Activated naive CD8-positive, alpha-beta T cell treated with anti-CD3 and anti-CD28 coated beads, Interleukin-2, amount 10 ng/mL, durations not matched to agents 7 days and 5 days (primary cell): ENCODE measurements at regions not wholly inside any gene's neighbourhood (a gene's known extent, or its start where the extent isn't known, plus 50 kb on each side); places are given as distances from the start of the nearest gene placed in this dataset.

Source experiments
- ATAC-seq: fragments of 150-1000 bp; cut with Tn5 transposase; one replicate; pipeline ENCODE4 v1.10.0; 2021; ENCODE audit warnings: low read depth, moderate library complexity
- POLR2A ChIA-PET: fragments of 350-600 bp; sonication (Branson Sonifier 250); formaldehyde crosslinking; loops from one replicate; lab custom pipeline; 2021; ENCODE audit warnings: antibody characterized with exemption; lab: Charles Lee
- DNase-seq: peaks from one replicate; pipeline ENCODE4 v3.0.0; 2021
- H3K27ac Mint-ChIP-seq: one replicate; pipeline ENCODE4 v1.8.0; 2022; ENCODE audit warnings: mild to moderate bottlenecking, mixed read lengths
- H3K27me3 Mint-ChIP-seq: one replicate; pipeline ENCODE4 v1.8.0; 2022; ENCODE audit warnings: mild to moderate bottlenecking, moderate library complexity, mixed read lengths
- H3K36me3 Mint-ChIP-seq: one replicate; pipeline ENCODE4 v1.8.0; 2021; ENCODE audit warnings: mild to moderate bottlenecking, mixed read lengths
- H3K4me1 Mint-ChIP-seq: one replicate; pipeline ENCODE4 v1.8.0; 2021; ENCODE audit warnings: mixed read lengths
- H3K4me3 Mint-ChIP-seq: one replicate; pipeline ENCODE4 v1.8.0; 2022; ENCODE audit warnings: mild to moderate bottlenecking, moderate library complexity, mixed read lengths
- H3K9me3 Mint-ChIP-seq: one replicate; pipeline ENCODE4 v1.8.0; 2021; ENCODE audit warnings: mixed read lengths

DNA sequence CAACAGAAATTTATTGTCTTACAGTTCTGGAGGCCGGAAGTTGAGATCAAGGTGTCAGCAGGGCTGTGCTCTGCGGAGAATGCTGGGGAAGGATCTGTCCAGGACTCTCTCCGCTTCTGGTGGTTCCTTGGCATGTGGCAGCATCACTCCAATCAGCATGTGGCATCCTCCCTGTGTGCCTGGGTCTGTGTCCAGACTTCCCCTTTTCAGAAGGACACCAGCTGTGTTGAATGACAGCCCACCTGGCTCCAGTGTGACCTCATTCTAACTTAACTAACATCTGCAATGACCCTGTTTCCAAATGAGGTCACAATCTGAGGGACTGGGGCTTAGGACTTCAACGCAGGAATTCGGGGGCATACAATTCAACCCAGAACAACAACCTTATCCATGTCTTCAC, 141.9 kb downstream of the BMS1 start:
- Mint-ChIP-seq H3K4me1 (no peaks in the 10 kb centered on the region), H3K36me3 (no peaks in the 10 kb centered on the region), H3K9me3 (peaks cover 4% of the 10 kb centered on the region), H3K27ac (no peak overlapping the region), H3K27me3 (peaks cover 7% of the 10 kb centered on the region), H3K4me3 (no peak overlapping the region)
- DNase-seq = no peak
- no peak for ATAC-seq
- POLR2A ChIA-PET = no interaction called here

DNA sequence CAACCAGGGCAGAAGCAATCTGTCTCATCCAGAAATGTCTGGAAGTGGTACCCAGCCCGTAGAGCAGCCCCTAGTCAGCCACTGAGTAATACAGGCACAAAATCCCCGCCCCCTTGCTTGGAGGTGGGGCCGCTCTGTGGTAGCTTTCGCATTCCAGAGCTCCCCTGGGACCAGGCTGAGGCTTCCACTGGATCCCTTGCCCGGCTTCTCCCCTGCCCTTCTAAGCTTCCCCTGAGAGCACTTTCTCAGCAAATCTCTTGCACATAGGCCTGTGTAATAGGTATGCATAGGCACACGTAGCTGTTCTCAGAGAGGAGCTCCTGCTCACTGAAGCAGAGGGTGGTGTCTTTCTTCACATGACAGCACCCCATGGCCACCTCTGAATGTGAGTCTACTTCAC, 144.2 kb downstream of the BMS1 start:
- ATAC-seq (no peak), DNase-seq (no peak)
- Mint-ChIP-seq H3K9me3 (peaks cover 2% of the 10 kb centered on the region), H3K4me3 (no peak overlapping the region), H3K4me1 (no peaks in the 10 kb centered on the region), H3K36me3 (no peaks in the 10 kb centered on the region), H3K27me3 (peaks cover 8% of the 10 kb centered on the region), H3K27ac (no peak overlapping the region)
- POLR2A ChIA-PET = no interaction called here

DNA sequence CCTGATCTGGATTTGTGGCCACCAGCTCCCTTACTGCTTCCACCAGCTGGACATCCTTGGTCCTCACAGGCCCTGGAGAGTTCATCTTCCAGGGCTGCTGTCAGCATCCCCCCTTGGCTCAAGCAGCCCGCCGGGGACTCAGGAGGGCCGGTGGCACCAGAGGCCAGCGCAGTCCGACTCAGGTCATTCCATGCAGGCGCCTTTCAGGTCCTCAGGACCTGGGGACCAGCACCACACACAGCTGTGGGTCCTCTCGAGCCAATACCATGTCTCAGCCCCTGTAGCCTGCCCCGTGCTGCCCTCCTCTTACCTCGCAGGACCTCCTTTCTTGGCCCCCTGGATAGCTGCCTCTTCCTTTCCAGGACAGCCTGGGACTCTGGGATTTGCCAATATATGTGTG, 145.5 kb downstream of the BMS1 start:
- H3K36me3 Mint-ChIP-seq = no peaks in the 10 kb centered on the region
- H3K4me1 Mint-ChIP-seq = peaks cover 2% of the 10 kb centered on the region
- H3K27ac Mint-ChIP-seq = no peak overlapping the region
- no peak overlapping the region for H3K4me3 Mint-ChIP-seq
- POLR2A ChIA-PET = no interaction called here
- peaks cover 11% of the 10 kb centered on the region for H3K27me3 Mint-ChIP-seq
- no peak for ATAC-seq
- H3K9me3 Mint-ChIP-seq = peaks cover under 1% of the 10 kb centered on the region
- no peak for DNase-seq

DNA sequence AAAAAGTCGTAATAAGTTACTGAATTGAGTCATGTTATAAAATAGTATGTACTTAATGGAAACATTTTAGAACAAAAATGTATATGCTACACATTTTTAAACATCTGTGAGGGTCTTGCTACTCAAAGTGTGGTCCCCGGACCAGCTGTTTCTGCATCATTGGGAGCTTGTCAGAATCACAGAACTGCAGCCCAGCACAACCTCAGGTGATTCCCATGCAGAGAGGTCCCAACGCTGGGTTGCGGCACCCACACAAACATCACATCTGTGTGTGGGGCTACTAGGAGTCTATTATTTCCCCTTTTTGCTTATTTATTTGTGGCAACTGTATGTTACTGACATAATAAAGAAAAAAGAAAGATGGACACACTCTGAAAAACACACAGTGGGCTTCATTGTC, 146.6 kb downstream of the BMS1 start:
- Mint-ChIP-seq H3K4me1 (peaks cover 8% of the 10 kb centered on the region), H3K4me3 (no peak overlapping the region), H3K36me3 (no peaks in the 10 kb centered on the region), H3K27ac (no peak overlapping the region), H3K9me3 (no peaks in the 10 kb centered on the region), H3K27me3 (peaks cover 18% of the 10 kb centered on the region)
- POLR2A ChIA-PET = no interaction called here
- DNase-seq (no peak), ATAC-seq (no peak)

DNA sequence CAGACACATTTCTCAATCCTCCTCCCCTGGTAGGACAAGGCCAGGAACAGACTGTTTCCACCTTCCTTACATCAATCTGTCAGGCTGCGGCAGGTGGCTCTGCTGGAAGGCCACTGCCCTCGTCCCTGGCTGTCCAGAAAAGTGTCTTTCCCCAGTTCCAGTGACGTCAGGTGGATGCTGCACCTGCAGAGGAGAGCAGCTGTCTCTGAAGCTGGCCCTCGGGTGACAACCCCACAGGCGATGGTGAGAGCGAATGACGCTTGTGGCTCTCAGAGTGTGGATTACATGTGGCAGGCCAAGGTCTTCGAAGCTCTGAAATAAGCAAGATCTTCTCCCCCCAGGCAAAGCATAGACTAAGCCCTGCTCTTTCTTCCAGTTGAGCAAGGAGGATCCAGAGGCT, 146.9 kb upstream of the RET start:
- no peak overlapping the region for H3K27ac Mint-ChIP-seq
- H3K36me3 Mint-ChIP-seq = no peaks in the 10 kb centered on the region
- peaks cover 10% of the 10 kb centered on the region for H3K4me1 Mint-ChIP-seq
- H3K27me3 Mint-ChIP-seq = peaks cover 20% of the 10 kb centered on the region
- no peaks in the 10 kb centered on the region for H3K9me3 Mint-ChIP-seq
- DNase-seq = no peak
- H3K4me3 Mint-ChIP-seq = no peak overlapping the region
- POLR2A ChIA-PET = no interaction called here
- ATAC-seq = no peak

DNA sequence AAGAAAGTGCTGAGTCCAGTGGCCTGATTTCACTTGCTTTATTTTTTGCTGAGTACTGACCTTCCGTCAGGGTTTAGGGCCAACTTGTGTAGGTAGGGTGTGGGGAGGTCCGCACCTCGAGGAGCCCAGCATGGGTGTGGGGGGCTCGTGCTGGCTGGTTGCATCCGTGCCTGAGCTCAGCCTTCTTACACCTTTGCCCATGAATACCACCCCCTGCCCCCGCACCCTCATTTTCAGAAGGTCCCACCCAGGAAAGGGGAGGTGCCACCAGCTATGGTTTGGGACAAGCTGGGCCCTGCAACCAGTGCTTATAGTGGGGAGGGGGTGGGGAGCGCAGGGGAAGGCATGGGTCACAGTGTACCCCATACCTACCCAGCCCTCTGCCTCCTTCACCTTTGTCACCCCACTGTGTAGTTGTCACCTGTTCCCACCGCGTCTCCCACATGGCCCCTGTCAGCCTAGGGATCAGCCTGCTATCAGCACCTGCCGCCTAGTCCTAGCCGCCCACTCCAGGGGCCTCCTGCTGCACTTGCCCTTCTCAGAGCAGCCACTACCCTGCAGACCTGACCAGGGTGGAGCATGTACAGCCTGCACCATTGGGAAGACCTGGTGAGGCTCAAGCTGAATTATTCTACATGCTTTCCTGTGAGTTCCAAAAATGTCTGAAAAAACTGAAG, 146.2 kb upstream of the RET start:
- Mint-ChIP-seq H3K9me3 (no peaks in the 10 kb centered on the region), H3K27me3 (peaks cover 20% of the 10 kb centered on the region), H3K4me3 (no peak overlapping the region), H3K36me3 (no peaks in the 10 kb centered on the region), H3K27ac (no peak overlapping the region), H3K4me1 (peaks cover 10% of the 10 kb centered on the region)
- POLR2A ChIA-PET = no interaction called here
- no peak for DNase-seq
- no peak for ATAC-seq

DNA sequence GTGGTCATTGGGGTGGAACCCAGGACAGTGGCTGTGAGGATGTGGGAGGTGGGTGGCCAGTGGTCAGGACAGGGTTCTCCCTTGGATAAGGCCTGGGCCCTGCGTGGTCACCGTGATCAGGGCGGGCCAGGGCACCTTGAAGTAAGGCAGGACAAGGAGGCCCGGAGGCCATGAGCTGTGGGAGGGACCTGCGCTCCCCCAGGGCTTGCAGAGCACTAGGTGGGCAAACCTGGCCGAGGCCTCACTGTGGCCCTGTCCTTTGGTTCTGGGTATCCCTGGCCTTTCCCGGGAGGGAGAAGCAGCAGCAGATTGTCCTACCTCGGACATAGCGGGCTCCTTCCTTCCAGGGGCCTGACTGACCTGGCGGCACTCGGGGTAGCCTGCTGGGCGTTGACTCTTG, 144.8 kb upstream of the RET start:
- Mint-ChIP-seq H3K36me3 (no peaks in the 10 kb centered on the region), H3K27me3 (peaks cover 20% of the 10 kb centered on the region), H3K27ac (no peak overlapping the region), H3K4me3 (no peak overlapping the region), H3K9me3 (no peaks in the 10 kb centered on the region), H3K4me1 (peaks cover 10% of the 10 kb centered on the region)
- ATAC-seq (no peak), DNase-seq (no peak)
- POLR2A ChIA-PET = no interaction called here

DNA sequence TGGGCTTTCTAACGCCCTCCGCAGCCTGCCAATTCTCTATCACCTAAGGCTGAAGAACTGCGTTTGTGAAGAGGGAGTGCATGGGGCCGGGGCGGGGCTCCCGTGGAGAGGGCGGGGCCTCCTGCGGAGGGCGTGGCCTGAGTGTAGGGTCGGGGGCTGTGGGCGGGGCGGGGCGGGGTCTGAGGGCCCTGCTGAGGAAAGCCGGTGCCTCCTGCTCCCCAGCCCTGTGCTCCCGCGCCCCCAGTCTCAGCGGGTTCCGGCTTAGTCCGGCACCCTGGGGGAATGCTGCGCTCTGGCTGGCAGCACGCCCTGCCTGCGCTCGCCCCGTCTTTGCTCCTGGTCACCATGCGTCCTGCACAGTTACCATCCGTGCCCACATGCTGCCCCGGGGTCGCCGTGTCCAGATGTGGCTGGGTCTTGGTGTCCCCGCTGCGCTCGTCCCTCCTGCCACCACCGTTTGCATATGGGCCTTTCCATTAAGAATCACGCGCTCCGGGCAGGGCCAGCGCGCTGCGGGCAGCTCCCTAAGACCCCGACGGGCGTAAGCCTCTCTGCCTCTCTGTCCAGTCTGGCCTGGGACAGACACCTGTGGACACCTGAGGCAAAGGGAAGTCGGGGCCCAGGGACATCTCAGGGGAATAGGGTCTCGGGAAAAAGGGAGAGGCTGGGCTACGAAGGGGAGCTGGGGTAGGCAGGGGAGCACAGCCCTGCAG, 144.0 kb upstream of the RET start:
- Mint-ChIP-seq H3K9me3 (no peaks in the 10 kb centered on the region), H3K27ac (no peak overlapping the region), H3K4me3 (peak overlapping the region; percentile 76), H3K4me1 (peaks cover 10% of the 10 kb centered on the region), H3K27me3 (peaks cover 20% of the 10 kb centered on the region), H3K36me3 (no peaks in the 10 kb centered on the region)
- DNase-seq (peak; percentile 62), ATAC-seq (peak; percentile 35)
- POLR2A ChIA-PET = no interaction called here

DNA sequence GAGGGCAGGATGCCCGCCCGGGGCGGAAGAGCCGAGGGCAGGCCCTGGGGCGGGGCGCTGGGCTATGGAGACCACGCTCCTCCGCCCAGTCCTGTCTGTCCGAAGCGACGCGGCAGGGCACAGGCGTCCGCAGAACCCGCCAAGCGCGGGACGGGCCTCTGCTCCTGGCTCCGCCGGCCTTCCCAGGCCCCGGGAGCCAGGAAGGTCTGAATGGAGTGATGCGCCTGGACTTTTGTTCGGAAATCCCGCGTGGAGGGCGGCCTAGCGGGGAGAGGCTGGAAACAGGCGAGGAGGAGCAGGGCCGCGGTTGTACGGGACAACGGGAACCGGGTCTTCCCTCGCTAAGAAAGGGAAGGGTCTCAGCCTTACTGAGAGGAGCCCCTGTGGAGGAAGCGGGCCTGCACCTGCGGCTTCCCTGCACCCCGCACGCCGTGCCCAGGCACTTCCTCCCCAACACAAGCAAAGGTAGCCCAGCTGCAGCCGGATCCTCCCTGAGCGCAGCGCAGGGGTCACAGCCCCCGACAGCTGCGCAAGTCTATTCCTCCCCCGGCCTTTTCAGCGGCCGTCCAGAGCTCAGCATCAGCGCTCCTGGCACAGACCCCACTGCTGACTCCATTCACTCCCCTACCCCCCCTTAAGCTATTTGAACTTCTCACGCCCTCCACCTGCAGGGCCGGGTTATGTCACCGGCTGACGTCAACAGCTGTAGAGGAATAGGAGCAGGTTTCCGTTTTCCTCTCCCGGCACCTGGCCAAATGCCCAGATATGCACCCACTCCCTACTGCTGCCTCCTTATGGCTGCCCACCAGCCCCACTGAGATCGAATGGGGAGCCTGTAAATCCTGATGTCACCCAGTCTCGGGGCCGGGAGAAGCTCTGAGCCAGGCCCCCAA, 143.2 kb upstream of the RET start:
- Mint-ChIP-seq H3K36me3 (no peaks in the 10 kb centered on the region), H3K4me3 (peak overlapping the region; percentile 76), H3K9me3 (no peaks in the 10 kb centered on the region), H3K27me3 (peaks cover 20% of the 10 kb centered on the region), H3K4me1 (peaks cover 10% of the 10 kb centered on the region), H3K27ac (peak overlapping the region; percentile 64)
- peak; percentile 45 for DNase-seq
- POLR2A ChIA-PET = interaction anchor here (1.1 kb wide), 1 partner anchor 204 kb away, joined by 3 read pairs; the partner anchor contains the start of gene CSGALNACT2
- peak; percentile 62 for ATAC-seq

DNA sequence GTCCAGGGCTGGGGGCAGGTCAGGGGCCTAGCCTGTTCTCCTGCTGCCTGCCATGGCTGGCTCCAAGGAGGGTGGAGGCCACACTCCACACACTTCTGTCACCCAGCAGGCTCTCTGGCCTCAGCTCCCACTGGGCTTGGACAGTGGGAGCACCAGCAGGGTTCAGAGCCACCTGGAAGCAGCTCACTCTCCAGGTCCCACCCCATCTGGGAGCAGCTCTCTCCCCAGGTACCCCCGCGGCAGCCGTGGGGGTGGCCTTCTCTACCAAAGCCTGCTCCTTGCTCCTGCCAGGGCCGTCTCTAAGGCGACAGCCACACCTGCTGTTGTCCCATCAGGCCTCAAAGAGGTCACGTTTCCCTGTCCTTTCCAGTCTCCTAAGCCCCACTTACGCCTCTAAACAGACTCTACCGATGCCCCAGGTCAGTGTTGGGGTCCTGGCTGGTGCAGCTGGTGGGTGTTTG, 142.5 kb upstream of the RET start:
- Mint-ChIP-seq H3K4me1 (peaks cover 10% of the 10 kb centered on the region), H3K9me3 (no peaks in the 10 kb centered on the region), H3K27ac (no peak overlapping the region), H3K27me3 (peaks cover 20% of the 10 kb centered on the region), H3K4me3 (peak overlapping the region; percentile 76), H3K36me3 (no peaks in the 10 kb centered on the region)
- POLR2A ChIA-PET = interaction anchor here (1.1 kb wide), 1 partner anchor 204 kb away, joined by 3 read pairs; the partner anchor contains the start of gene CSGALNACT2
- ATAC-seq (no peak), DNase-seq (no peak)

DNA sequence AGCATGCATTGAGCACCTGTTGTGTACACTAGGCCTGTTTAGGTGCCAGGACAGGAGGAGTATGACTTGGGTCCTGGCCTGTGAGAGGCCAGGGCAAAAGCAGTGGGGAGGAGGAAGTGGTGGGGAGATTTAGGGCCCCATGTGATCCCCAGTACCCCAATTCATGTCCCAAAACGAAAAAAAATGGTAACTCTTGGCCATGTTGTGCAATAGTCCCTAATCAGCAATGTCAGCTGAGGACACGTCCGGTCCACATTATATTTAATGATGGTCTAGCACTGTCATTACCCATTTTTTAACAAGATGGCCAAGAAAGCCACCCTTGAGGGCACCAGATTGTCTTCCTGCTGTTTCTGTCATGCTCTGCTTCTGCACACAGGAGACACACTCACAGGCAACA, 142.0 kb upstream of the RET start:
- no peak overlapping the region for H3K4me3 Mint-ChIP-seq
- POLR2A ChIA-PET = no interaction called here
- no peaks in the 10 kb centered on the region for H3K36me3 Mint-ChIP-seq
- ATAC-seq = no peak
- peaks cover 10% of the 10 kb centered on the region for H3K4me1 Mint-ChIP-seq
- H3K27me3 Mint-ChIP-seq = peaks cover 20% of the 10 kb centered on the region
- no peaks in the 10 kb centered on the region for H3K9me3 Mint-ChIP-seq
- no peak overlapping the region for H3K27ac Mint-ChIP-seq
- DNase-seq = no peak

DNA sequence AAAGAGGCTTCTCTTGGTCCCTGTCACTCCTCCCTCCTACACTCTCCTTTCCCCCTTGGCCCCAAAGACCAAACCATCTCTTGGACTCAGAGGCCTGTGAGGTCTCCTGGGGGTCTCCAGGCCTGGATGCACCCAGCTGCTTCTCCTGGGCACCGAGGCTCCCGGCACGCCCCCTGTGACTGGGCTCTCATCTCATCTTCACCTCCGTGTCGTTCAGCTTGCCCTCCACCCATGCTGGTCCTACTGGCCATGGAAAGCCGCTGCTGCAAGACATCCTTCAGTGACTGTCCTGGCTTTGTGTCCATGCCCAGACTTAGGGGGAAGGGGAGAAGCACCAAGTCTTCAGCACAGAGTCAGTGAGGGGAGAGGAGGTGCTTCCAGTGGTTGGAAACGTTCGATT, 141.4 kb upstream of the RET start:
- Mint-ChIP-seq H3K4me3 (no peak overlapping the region), H3K4me1 (peaks cover 10% of the 10 kb centered on the region), H3K27ac (no peak overlapping the region), H3K36me3 (no peaks in the 10 kb centered on the region), H3K27me3 (peaks cover 20% of the 10 kb centered on the region), H3K9me3 (no peaks in the 10 kb centered on the region)
- POLR2A ChIA-PET = no interaction called here
- DNase-seq (no peak), ATAC-seq (no peak)

DNA sequence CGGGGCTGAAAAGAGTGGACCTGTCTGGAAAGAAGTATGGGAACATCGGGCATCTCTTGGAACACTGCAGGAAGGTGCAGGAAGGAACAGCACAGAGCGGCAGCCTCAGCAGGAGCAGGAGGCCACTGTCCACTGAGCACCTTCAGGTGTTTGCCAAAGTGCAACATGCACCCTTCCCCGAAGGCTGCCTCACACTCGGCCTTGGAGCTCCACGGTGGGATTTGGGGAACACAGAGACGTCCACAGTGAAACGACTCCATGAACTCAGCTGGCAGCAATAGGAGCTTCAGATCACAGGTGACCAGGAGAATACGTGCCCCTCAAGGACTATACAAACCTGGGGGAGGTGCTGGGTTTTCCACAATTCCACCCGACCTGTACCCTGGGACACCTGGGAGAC, 140.3 kb upstream of the RET start:
- Mint-ChIP-seq H3K9me3 (no peaks in the 10 kb centered on the region), H3K4me3 (no peak overlapping the region), H3K27me3 (peaks cover 20% of the 10 kb centered on the region), H3K27ac (no peak overlapping the region), H3K36me3 (no peaks in the 10 kb centered on the region), H3K4me1 (peaks cover 10% of the 10 kb centered on the region)
- ATAC-seq (no peak), DNase-seq (no peak)
- POLR2A ChIA-PET = no interaction called here
